ENCODE measurements at regions not wholly inside any gene's neighbourhood (a gene's known extent, or its start where the extent isn't known, plus 50 kb on each side); places are given as distances from the start of the nearest gene placed in this dataset.

- Histone ChIP-seq H3K4me1 (no peaks in the 10 kb centered on the region), H3K27ac (no peak overlapping the region), H3K36me3 (no peaks in the 10 kb centered on the region), H3K9me3 (peaks cover 0 to 3% (median 0%) of the 10 kb centered on the region in 4 donors), H3K27me3 (peaks cover 0 to 1% (median 0%) of the 10 kb centered on the region in 4 donors), H3K4me3 (no peak overlapping the region)
- DNase-seq (no peak), FAIRE-seq (no peak), ATAC-seq (no peak)
- TF ChIP-seq CTCF (IDR thresholded peaks at IDR 0.05): no peak
- WGBS, 2 donors: 47 to 48% methylated on average over 5 of the region's 5 CpGs
- intact Hi-C loops (cut with DNase I): no loop called here
Measured at GRCh38 chr19:29467824-29468401, 57.9 kb upstream of the VSTM2B start.

GRCh38 chr19:29475469-29475868 is 50.3 kb upstream of the VSTM2B start:
- Histone ChIP-seq H3K4me3 (no peak overlapping the region), H3K36me3 (no peaks in the 10 kb centered on the region), H3K9me3 (no peaks in the 10 kb centered on the region), H3K4me1 (no peaks in the 10 kb centered on the region), H3K27ac (no peak overlapping the region), H3K27me3 (peaks cover 0 to 5% (median 2%) of the 10 kb centered on the region in 4 donors)
- ATAC-seq (no peak), DNase-seq (no peak), FAIRE-seq (no peak)
- no peak for TF ChIP-seq CTCF (IDR thresholded peaks at IDR 0.05)
- 56 to 69% methylated on average over 12 of the region's 12 CpGs for WGBS, 2 donors
- intact Hi-C loops (cut with DNase I): no loop called here

Measured in pancreas (tissue), 10 donors.